UCSD-AML1 (cell line): ENCODE measurements at regions not wholly inside any gene's neighbourhood (a gene's known extent, or its start where the extent isn't known, plus 50 kb on each side); places are given as distances from the start of the nearest gene placed in this dataset.
A peak's percentile ranks its signal among the peaks of the same experiment; 100 is the strongest.

Experiments
- DNase-seq: peaks from one replicate; lab custom pipeline; 2025; ENCODE audit not compliant: unreplicated experiment; lab: John Stamatoyannopoulos, UW

DNA sequence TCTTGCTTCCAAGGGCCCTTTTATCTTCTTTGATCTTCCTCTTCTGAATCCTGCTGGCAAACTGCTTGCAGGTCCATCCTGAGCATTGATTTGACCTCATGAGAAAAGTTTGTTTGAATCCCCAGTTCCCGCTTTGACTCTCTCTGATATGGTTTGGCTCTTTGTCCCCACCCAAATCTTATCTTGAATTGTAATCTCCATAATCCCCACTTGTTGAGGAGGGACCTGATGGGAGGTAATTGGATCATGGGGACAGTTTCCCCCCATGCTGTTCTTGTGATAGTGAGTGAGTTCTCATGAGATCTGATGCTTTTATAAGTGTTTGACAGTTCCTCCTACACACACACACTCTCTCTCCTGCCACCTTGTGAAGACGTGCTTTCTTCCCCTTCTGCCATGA lies 126.6 kb upstream of the ARHGAP20 start:
- DNase-seq: no peak

GRCh38 chr11:110837603-110838002 lies 125.4 kb upstream of the ARHGAP20 start:
- DNase-seq: peak; percentile 15

DNA sequence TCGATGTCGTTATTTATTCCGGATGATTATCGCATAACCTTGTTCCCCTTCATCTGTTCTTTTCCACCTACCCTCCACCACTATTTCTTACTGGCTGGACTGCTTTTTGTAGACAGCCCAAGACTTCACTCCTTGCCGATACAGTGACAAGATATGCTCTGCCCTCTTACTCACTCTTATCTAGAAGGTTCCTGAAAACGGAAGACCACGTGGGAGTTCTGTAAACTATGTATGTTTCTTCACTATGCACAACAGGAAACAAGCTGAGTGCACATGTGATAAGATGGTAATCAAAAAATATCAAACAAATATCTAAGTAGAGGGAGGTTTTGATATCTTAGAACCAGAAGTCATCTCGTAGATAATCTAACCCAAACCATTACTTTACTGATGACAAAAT lies 122.9 kb upstream of the ARHGAP20 start:
- DNase-seq: no peak

DNA sequence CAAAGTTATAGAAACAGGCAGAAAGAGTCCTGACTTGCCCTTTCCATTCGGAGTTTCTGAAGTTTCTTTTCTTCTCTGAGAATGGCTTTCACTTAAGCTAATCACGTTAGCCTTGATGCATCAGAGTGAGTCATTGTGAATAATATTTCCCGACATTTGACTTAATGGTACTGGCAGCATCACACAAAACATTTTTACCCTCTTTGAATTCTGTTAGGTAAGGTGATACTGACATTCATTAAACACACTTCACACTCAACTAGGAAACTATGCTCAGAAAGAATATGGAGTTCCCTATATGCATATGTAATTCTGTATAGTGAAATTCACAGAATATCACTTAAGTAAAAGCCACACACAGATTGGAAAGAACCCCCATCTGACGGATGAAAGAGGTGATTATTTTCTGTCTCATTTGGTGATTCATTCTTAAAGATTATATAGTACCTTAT lies 120.8 kb upstream of the ARHGAP20 start:
- DNase-seq: no peak

GRCh38 chr11:110832539-110832938 lies 120.3 kb upstream of the ARHGAP20 start:
- DNase-seq: no peak

GRCh38 chr11:110832080-110832479 lies 119.8 kb upstream of the ARHGAP20 start:
- DNase-seq: no peak

DNA sequence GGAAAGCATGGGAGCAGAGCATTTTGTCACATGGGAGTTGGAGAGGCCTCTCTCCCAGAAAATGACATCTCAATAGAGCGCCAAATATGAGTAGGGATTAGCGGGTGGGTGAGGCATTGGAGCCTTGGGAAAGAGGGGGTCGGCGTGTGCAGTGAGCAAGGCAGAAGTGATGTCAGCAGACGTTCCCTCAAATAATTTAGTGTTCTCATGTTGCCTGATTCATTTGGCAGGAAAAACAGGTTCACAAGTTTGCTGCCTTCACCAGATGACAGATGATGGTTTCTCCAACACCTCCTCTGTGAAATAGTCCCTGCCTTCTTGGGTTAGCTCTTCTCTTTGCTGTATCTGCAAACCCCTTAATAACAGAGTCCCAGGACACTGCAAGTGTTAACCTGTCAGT lies 118.5 kb upstream of the ARHGAP20 start:
- no peak for DNase-seq

- DNase-seq: no peak
Measured at GRCh38 chr11:110830344-110830743, 118.1 kb upstream of the ARHGAP20 start.

DNA sequence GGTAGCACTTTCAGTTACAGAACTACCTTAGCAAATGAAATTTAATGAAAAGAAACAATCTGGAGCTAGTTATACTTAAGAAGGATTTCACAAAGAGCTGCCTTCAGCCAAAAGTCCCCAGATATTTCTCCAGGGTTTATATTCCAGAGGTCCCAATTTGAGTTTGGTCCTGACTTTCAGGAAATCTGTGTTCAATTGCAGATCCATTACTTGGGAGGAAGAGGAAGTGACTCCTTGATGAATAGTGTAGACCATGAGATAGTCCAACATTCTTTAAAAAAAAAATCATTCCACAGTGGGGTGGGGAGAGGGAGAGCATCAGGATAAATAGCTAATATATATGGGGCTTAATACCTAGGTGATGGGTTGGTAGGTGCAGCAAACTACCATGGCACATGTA lies 117.6 kb upstream of the ARHGAP20 start:
- no peak for DNase-seq

DNA sequence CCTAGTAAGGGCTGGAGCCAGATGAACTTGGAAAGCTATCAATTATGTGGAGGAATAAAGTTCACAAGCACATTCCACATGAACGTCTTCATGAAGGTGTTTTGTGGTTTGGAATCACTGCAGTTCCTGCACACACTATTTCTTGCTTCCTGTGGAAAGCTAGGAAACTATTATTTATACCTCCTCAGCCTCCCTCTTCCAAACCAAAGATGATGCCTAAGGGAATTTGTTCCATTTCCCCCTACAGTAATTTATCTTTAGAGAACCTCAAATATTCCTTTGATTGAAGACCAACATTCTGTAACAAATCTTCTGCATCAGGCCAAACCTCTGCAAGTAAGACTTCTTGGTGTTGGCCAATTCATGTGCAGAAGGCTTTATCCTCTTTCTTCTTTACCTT lies 115.8 kb upstream of the ARHGAP20 start:
- DNase-seq: no peak

- DNase-seq: no peak
Measured at GRCh38 chr11:110827276-110827675, 115.0 kb upstream of the ARHGAP20 start.

DNA sequence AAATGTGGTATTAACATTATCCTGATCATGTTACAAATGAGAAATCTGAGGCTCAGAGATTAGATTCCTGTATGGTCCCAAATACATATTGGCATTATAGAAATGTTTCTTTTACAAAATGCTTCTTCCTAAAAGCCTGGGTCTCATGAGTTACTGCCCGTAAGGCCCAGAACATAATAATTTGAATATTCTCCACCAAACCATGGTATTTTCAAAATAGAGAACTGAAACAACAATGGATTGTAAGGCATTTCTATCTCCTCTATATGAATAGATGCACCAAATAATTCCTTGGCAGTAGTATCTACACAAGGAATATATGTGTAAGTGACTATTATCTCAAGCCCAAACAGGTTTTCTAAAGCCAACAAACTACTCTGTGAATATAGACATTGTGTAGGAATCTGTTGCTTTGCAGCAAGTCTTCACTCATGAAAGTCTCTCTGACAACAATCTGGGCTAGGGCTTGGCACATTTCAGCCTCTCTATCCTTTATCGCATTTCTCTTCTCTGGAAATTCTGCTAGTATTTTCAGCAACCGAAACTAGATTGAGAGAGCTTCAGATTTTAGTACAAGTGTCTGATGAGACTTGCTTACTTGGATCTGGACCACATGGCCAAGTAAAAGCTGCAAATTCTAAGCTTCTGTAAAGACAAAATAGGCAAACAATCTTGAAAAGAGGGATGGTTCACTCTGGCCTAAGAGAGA lies 112.8 kb upstream of the ARHGAP20 start:
- no peak for DNase-seq

GRCh38 chr11:110818032-110818687 lies 105.9 kb upstream of the ARHGAP20 start:
- DNase-seq: no peak

DNA sequence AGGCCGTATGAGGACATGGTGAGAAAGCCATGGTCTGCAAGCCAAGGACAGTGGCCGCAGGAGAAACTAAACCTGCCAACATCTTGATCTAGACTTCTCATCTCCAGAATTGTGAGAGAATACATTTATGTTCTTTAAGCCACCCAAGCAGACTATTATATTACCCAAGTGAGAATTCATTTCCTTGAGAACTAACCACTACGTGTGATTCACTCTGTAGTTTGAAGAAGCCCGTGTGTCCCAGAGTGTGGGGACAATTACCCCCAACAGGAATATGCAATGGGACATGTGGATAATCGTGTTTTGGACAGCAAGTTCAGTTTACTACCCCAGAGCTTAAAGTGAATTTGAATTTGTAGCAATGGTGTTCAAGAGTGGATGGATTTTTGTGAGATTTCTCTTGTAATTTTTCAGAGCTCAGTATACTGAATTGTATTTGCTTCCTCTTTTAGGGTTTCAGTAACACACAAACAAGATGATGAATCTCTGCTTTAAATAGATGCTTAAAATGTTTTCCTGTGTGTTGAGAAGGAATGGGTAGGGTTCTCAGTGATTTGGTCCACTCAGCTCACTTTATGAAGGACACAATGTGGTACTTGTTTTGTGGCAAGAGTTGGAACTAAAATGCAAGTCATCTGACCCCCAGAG lies 100.0 kb upstream of the ARHGAP20 start:
- no peak for DNase-seq

- DNase-seq: no peak
Measured at GRCh38 chr11:110809417-110810199, 97.4 kb upstream of the ARHGAP20 start.

GRCh38 chr11:110808248-110808647 lies 96.0 kb upstream of the ARHGAP20 start:
- DNase-seq: peak; percentile 25

GRCh38 chr11:110807801-110808200 lies 95.6 kb upstream of the ARHGAP20 start:
- DNase-seq: no peak

DNA sequence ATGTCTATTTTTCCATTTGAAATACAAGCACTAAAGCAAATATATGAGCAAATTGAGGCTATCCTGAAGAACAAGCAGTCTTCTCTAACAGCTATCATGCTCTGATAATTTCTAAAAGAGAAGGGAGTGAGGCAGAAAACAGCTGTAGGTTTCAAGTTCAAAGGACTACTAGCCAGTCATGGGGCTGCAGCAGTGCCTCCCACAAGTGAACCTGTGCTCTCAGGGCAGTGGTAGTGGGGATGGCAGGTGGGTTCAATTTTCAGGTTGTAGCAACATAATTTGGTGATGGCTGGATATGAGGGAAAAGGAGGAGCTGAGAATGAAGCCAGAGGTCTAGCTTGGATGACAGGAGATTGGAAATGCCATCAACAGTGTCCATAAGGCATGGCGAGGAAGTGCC lies 93.5 kb upstream of the ARHGAP20 start:
- no peak for DNase-seq

DNA sequence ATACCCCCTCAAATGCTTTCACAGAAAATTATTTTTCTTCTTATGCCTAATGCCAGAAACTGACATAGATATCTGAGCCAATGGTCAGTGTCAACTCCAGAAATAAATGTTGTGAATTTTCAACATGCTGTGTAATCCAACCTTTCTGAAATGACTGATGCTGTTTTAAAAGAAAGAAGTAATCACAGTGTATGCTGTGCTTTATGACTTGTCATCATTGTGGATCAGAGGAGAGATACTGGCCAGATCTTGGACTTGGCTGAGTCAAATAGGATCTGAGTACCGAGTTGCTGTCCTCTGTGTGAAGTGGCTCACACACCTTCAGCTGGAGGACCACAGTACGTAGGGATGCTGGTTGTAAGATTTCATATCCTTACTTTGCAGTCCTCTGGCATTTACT lies 89.9 kb upstream of the ARHGAP20 start:
- DNase-seq: no peak

GRCh38 chr11:110801328-110801727 lies 89.1 kb upstream of the ARHGAP20 start:
- peak; percentile 39 for DNase-seq

GRCh38 chr11:110798201-110798900 lies 86.1 kb upstream of the ARHGAP20 start:
- no peak for DNase-seq
